A673 (cell line): ENCODE measurements at regions not wholly inside any gene's neighbourhood (a gene's known extent, or its start where the extent isn't known, plus 50 kb on each side); places are given as distances from the start of the nearest gene placed in this dataset.

Experiments used
- BruUV-seq: library from RNA; stranded (reverse); fragments of 400-500 nt; replicated peaks from 2 replicates; lab custom pipeline; 2021; lab: Mats Ljungman, UMichigan
- CTCF ChIA-PET: fragments of 300-600 bp; sonication (Branson Sonifier 250); formaldehyde crosslinking; loops from one replicate; lab custom pipeline; 2022; ENCODE audit warnings: antibody characterized with exemption; lab: Charles Lee
- POLR2A ChIA-PET: fragments of 300-600 bp; sonication (Branson Sonifier 250); formaldehyde crosslinking; loops from one replicate; lab custom pipeline; 2022; ENCODE audit warnings: antibody characterized with exemption; ENCODE audit not compliant: low non-redundant PET; lab: Charles Lee
- DNase-seq: peaks from one replicate; pipeline ENCODE4 v3.0.0-alpha.2; 2015; ENCODE audit warnings: low spot score
- H3K27ac ChIP-seq: fragments of 200-600 bp; sonication (generic); 2 replicates; pipeline ENCODE4 v1.5.1; 2016; ENCODE audit warnings: mixed run types, low read depth, mild to moderate bottlenecking, mixed read lengths, antibody characterized with exemption, low read length; ENCODE audit not compliant: poor library complexity, severe bottlenecking
- H3K27me3 ChIP-seq: fragments of 200-600 bp; sonication (generic); replicated peaks from 2 replicates; pipeline ENCODE4 v1.6.1; 2017; ENCODE audit warnings: mixed run types, low read depth, mild to moderate bottlenecking, mixed read lengths, antibody characterized with exemption, low read length; ENCODE audit not compliant: insufficient read depth, poor library complexity
- H3K36me3 ChIP-seq: fragments of 200-600 bp; sonication (generic); 2 replicates; pipeline ENCODE4 v1.6.1; 2016; ENCODE audit warnings: mixed run types, mild to moderate bottlenecking, mixed read lengths, antibody characterized with exemption, low read length; ENCODE audit not compliant: insufficient read depth, poor library complexity, severe bottlenecking
- H3K4me1 ChIP-seq: fragments of 200-600 bp; sonication (generic); 2 replicates; pipeline ENCODE4 v1.6.1; 2017; ENCODE audit warnings: mixed run types, mild to moderate bottlenecking, mixed read lengths, antibody characterized with exemption, low read length; ENCODE audit not compliant: insufficient read depth, poor library complexity, severe bottlenecking
- H3K4me3 ChIP-seq: fragments of 200-600 bp; sonication (generic); 2 replicates; pipeline ENCODE4 v1.5.1; 2016; ENCODE audit warnings: low read depth, mixed run types, mild to moderate bottlenecking, mixed read lengths, low read length; ENCODE audit not compliant: poor library complexity, severe bottlenecking
- H3K9me3 ChIP-seq: fragments of 200-600 bp; sonication (generic); 2 replicates; pipeline ENCODE4 v1.6.1; 2016; ENCODE audit warnings: mixed run types, low read depth, mild to moderate bottlenecking, mixed read lengths, antibody characterized with exemption, low read length; ENCODE audit not compliant: poor library complexity, severe bottlenecking
- CTCF ChIP-seq: fragments of 300-800, 200-600 bp; sonication (generic); conservative IDR thresholded peaks from 2 replicates; pipeline ENCODE4 v1.5.1; 2017; ENCODE audit warnings: low read depth, mild to moderate bottlenecking, antibody characterized with exemption, low read length, moderate library complexity, mixed read lengths
- EZH2 ChIP-seq: fragments of 200-600 bp; sonication (generic); IDR thresholded peaks from 2 replicates; pipeline ENCODE4 v1.6.1; 2017; ENCODE audit warnings: borderline replicate concordance, low read depth, mild to moderate bottlenecking, mixed read lengths, antibody characterized with exemption, low read length; ENCODE audit not compliant: poor library complexity, severe bottlenecking
- intact Hi-C: fragments of 100-400 bp; cut with micrococcal nuclease; formaldehyde crosslinking; loops from one replicate; pipeline ENCODE4 v1.10.0; 2022; ENCODE audit not compliant: unreplicated experiment

- no TSS peak for BruUV-seq
- no peaks in the 10 kb centered on the region for H3K36me3 ChIP-seq
- H3K9me3 ChIP-seq: no peaks in the 10 kb centered on the region
- ChIA-PET POLR2A (interaction anchor here (0.5 kb wide), 1 partner anchor 1279 kb away, joined by 3 read pairs; no protein-coding TSS in a partner anchor), CTCF (no interaction called here)
- H3K4me3 ChIP-seq: no peak overlapping the region
- peaks cover 36% of the 10 kb centered on the region for H3K4me1 ChIP-seq
- TF ChIP-seq CTCF: no peak
- no peak for TF ChIP-seq EZH2
- H3K27ac ChIP-seq: peak overlapping the region; percentile 80
- intact Hi-C loops: loop anchor here (5.0 kb wide), 1 partner anchor 933 kb away; no protein-coding TSS in a partner anchor
- peak; percentile 67 for DNase-seq
- H3K27me3 ChIP-seq: no peaks in the 10 kb centered on the region
Observed at GRCh38 chr10:25744574-25744973, 189.5 kb upstream of the MYO3A start.

GRCh38 chr10:25745976-25746375 is 188.1 kb upstream of the MYO3A start:
- peak; percentile 71 for DNase-seq
- BruUV-seq: no TSS peak
- peak overlapping the region; percentile 80 for H3K27ac ChIP-seq
- no peaks in the 10 kb centered on the region for H3K27me3 ChIP-seq
- H3K36me3 ChIP-seq: no peaks in the 10 kb centered on the region
- H3K4me1 ChIP-seq: peaks cover 36% of the 10 kb centered on the region
- H3K4me3 ChIP-seq: no peak overlapping the region
- POLR2A ChIA-PET: no interaction called here
- H3K9me3 ChIP-seq: no peaks in the 10 kb centered on the region
- TF ChIP-seq CTCF: no peak
- no peak for TF ChIP-seq EZH2
- intact Hi-C loops: no loop called here
- CTCF ChIA-PET: no interaction called here

DNA sequence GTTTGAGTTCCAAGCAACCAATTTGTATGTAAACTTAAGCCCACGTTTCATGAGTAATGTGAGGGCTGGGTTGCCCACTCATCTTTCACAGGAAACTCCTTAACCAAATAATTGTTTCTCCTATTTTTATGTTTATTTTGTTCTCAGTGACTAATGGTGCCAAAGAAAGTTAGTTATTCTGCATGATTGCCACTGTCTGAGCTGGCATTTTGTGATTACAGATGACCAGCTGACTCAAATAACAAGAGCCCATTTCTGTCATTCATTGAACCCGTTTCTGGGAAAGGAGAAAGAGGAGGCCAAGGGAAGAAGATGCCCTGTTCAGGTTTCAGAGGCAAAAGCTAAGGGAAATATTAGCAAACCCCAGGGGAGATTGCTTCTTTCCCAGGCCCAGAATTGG is 186.9 kb upstream of the MYO3A start:
- Histone ChIP-seq H3K4me3 (no peak overlapping the region), H3K27me3 (no peaks in the 10 kb centered on the region), H3K9me3 (no peaks in the 10 kb centered on the region), H3K27ac (peak overlapping the region; percentile 80), H3K4me1 (peaks cover 36% of the 10 kb centered on the region), H3K36me3 (no peaks in the 10 kb centered on the region)
- peak; percentile 61 for DNase-seq
- TF ChIP-seq CTCF: no peak
- TF ChIP-seq EZH2: no peak
- POLR2A ChIA-PET: interaction anchor here (0.6 kb wide), 1 partner anchor 196 kb away, joined by 3 read pairs; no protein-coding TSS in a partner anchor
- intact Hi-C loops: no loop called here
- BruUV-seq: no TSS peak
- CTCF ChIA-PET: no interaction called here
